Endothelial cell of umbilical vein (primary cell): ENCODE measurements at regions not wholly inside any gene's neighbourhood (a gene's known extent, or its start where the extent isn't known, plus 50 kb on each side); places are given as distances from the start of the nearest gene placed in this dataset.

ENCODE experiments used
- BruUV-seq: library from RNA; stranded (reverse); fragments of 400-500 nt; replicated peaks from 2 replicates; lab custom pipeline; 2021; lab: Mats Ljungman, UMichigan
- CTCF ChIA-PET: fragments of 300-600, 350-600 bp; sonication (Branson Sonifier 250); formaldehyde crosslinking; loops from one replicate; lab custom pipeline; 2021; ENCODE audit warnings: antibody characterized with exemption, inconsistent platforms; lab: Charles Lee
- POLR2A ChIA-PET: fragments of 300-600, 350-600 bp; sonication (Branson Sonifier 250); formaldehyde crosslinking; loops from one replicate; lab custom pipeline; 2021; ENCODE audit warnings: antibody characterized with exemption, inconsistent platforms; lab: Charles Lee
- DNase-seq: peaks from one replicate; pipeline ENCODE4 v3.0.0-alpha.2; 2011; ENCODE audit warnings: low read depth, low spot score
- FAIRE-seq: peaks from 2 replicates; lab custom pipeline; 2011; peaks lifted over from hg19 to GRCh38; lab: Jason Lieb, UNC
- H2AFZ ChIP-seq: 2 replicates; pipeline ENCODE4 v1.6.0; 2012; ENCODE audit warnings: low read depth, low read length, control low read depth, inconsistent platforms
- H3K27ac ChIP-seq: 2 replicates; pipeline ENCODE4 v1.5.1; 2011; ENCODE audit warnings: low read depth, mild to moderate bottlenecking, control low read depth, low read length, moderate library complexity; ENCODE audit not compliant: insufficient read depth
- H3K27me3 ChIP-seq, 2 experiments: 2 replicates each; pipeline versions ENCODE4 v1.6.0 to v1.6.1; 2011; ENCODE audit warnings: low read length in 2 of 2, mixed read lengths in 1 of 2; ENCODE audit not compliant: control insufficient read depth in 2 of 2, insufficient read depth in 2 of 2
- H3K36me3 ChIP-seq, 2 experiments: 2 replicates in 1 of 2; 3 replicates in 1 of 2; pipeline ENCODE4 v1.5.1; 2011; ENCODE audit warnings: low read length in 2 of 2, mild to moderate bottlenecking in 1 of 2, moderate library complexity in 1 of 2; ENCODE audit not compliant: control insufficient read depth in 2 of 2, insufficient read depth in 2 of 2; ENCODE audit errors: extremely low read depth in 1 of 2
- H3K4me1 ChIP-seq: 3 replicates; pipeline ENCODE4 v1.5.1; 2011; ENCODE audit warnings: mild to moderate bottlenecking, low read length; ENCODE audit not compliant: control insufficient read depth, insufficient read depth; ENCODE audit errors: extremely low read depth
- H3K4me2 ChIP-seq: 2 replicates; pipeline ENCODE4 v1.6.1; 2011; ENCODE audit warnings: low read length, control low read depth, mixed read lengths; ENCODE audit not compliant: insufficient read depth
- H3K4me3 ChIP-seq, 3 experiments: fragments of 200-600 bp in 1 of 3; sonication (generic), shearing (Covaris generic) in 1 of 3; replicated peaks in 1 of 3; 2 replicates each; pipeline ENCODE4 v1.5.1; 2011 to 2016; ENCODE audit warnings: control low read depth in 3 of 3, low read length in 3 of 3, mild to moderate bottlenecking in 2 of 3, inconsistent platforms in 1 of 3, low read depth in 1 of 3, moderate library complexity in 1 of 3; ENCODE audit not compliant: insufficient read depth in 1 of 3
- H3K79me2 ChIP-seq: 2 replicates; pipeline ENCODE4 v1.6.0; 2012; ENCODE audit warnings: low read length, inconsistent platforms; ENCODE audit not compliant: control insufficient read depth, insufficient read depth
- H3K9ac ChIP-seq: replicated peaks from 2 replicates; pipeline ENCODE3; 2011; ENCODE audit warnings: low read length, control low read depth; ENCODE audit not compliant: insufficient read depth; ENCODE audit errors: extremely low read depth
- H3K9me1 ChIP-seq: replicated peaks from 3 replicates; pipeline ENCODE4 v1.6.0; 2011; ENCODE audit warnings: mild to moderate bottlenecking, low read length; ENCODE audit not compliant: control insufficient read depth, insufficient read depth; ENCODE audit errors: extremely low read depth
- H3K9me3 ChIP-seq: replicated peaks from 2 replicates; pipeline ENCODE4 v1.5.1; 2012; ENCODE audit warnings: low read length, inconsistent platforms; ENCODE audit not compliant: control insufficient read depth, insufficient read depth
- H4K20me1 ChIP-seq: replicated peaks from 2 replicates; pipeline ENCODE3; 2011; ENCODE audit warnings: mild to moderate bottlenecking, low read length; ENCODE audit not compliant: control insufficient read depth, insufficient read depth; ENCODE audit errors: extremely low read depth
- EZH2 ChIP-seq: IDR thresholded peaks from 2 replicates; pipeline ENCODE4 v1.6.1; 2012; ENCODE audit warnings: borderline replicate concordance, low read depth, mild to moderate bottlenecking, moderate library complexity, low read length, inconsistent platforms; ENCODE audit not compliant: severe bottlenecking
- FOS ChIP-seq: IDR thresholded peaks from 2 replicates; pipeline ENCODE4 v1.6.1; 2011; ENCODE audit warnings: mild to moderate bottlenecking, low read length, moderate library complexity, borderline replicate concordance; ENCODE audit not compliant: insufficient read depth
- GATA2 ChIP-seq: IDR thresholded peaks from 2 replicates; pipeline ENCODE4 v1.7.0; 2011; ENCODE audit warnings: low read depth, mild to moderate bottlenecking, moderate library complexity, mixed read lengths, low read length; ENCODE audit not compliant: insufficient read length, insufficient read depth
- JUN ChIP-seq: IDR thresholded peaks from 2 replicates; pipeline ENCODE4 v1.6.1; 2011; ENCODE audit warnings: borderline replicate concordance, low read depth; ENCODE audit not compliant: insufficient read length, insufficient read depth
- MYC ChIP-seq: IDR thresholded peaks from one replicate; pipeline ENCODE4 v1.6.1; 2011; ENCODE audit warnings: mild to moderate bottlenecking, low read depth, low read length
- POLR2A ChIP-seq: IDR thresholded peaks from 2 replicates; pipeline ENCODE4 v1.6.1; 2012; ENCODE audit warnings: low read depth, mild to moderate bottlenecking, control low read depth, low read length
- POLR2AphosphoS5 ChIP-seq: IDR thresholded peaks from 2 replicates; pipeline ENCODE4 v1.6.1; 2012; ENCODE audit warnings: low read depth, mild to moderate bottlenecking, control low read depth, low read length, moderate library complexity; ENCODE audit not compliant: insufficient read depth
- dilution Hi-C: fragments of 300-500 bp; cut with MboI; formaldehyde crosslinking; loops from one replicate; pipeline ENCODE4 v1.15.0; 2019; ENCODE audit warnings: low sequenced_read_pairs; ENCODE audit not compliant: extremely low pct_ligation_motif_present
- intact Hi-C: fragments of 100-400 bp; cut with micrococcal nuclease; formaldehyde crosslinking; loops from one replicate; pipeline ENCODE4 v1.10.0; 2022
- TF ChIP-seq, protein P1 (sequence below): IDR thresholded peaks from 2 replicates; pipeline ENCODE4 v1.6.1; 2011; ENCODE audit not compliant: insufficient read depth, insufficient read length
- TF ChIP-seq, protein P2 (sequence below), 2 donors: IDR thresholded peaks; 1 replicate in 1 of 2; 2 replicates in 1 of 2; pipeline ENCODE4 v1.5.1; 2011; ENCODE audit warnings: low read length in 2 of 2, mild to moderate bottlenecking in 2 of 2, moderate library complexity in 2 of 2, control low read depth in 1 of 2, inconsistent platforms in 1 of 2, low read depth in 1 of 2; ENCODE audit not compliant: insufficient read depth in 1 of 2; ENCODE audit errors: extremely low read depth in 1 of 2

DNA sequence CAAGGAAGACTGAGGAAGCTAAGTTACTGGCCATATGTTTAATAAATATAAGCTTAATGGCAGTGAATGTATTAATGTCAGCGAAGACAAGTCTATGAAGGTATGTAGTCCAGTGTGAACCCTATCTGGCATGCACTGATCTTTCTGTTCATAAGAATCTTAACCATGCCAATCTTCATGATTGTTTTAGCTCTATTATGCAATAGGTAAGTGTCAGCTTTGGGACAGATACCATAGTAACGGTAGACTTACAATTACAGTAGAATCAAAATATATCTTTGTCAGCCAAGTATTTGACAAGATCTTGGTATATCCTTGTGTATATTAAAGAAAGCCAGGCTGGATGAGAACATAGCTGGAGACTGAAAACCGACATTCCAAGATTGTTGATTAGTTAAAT is 428.5 kb downstream of the SPRY2 start:
- DNase-seq: no peak

DNA sequence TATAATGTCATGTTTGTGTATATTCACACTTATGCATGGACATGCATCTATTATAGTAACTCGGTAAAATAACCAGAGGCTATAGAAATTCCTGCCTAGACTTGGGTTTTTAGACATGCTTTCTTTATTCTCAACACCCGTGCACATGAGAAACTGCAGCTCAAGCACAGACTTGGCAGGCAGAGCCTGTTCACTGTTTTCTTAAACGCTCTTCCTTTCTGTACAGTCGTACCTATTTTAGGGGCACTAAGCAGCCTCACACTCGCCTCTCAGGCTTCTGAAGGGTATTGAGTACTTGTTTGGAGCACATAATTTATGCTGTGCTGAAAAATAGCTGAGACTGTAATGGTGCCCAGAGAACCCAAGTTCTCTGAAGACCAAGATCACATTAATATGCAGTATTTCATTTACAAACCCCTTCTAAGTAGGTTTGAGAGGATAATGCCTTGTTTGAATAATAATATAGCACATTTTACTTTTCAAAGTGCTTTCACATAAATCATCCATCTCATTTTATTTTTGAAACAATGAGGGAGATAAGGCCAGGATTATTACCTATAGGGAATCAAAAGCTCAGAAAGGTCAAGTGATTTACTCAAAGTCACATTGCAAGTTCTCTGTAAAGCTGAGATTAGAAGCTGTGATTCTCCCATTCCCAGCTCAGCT is 429.9 kb downstream of the SPRY2 start:
- Histone ChIP-seq H4K20me1 (no peaks in the 10 kb centered on the region), H3K27ac (no peak overlapping the region), H3K79me2 (no peaks in the 10 kb centered on the region), H3K9me1 (no peaks in the 10 kb centered on the region), H3K9me3 (no peaks in the 10 kb centered on the region), H2AFZ (no peak overlapping the region), H3K9ac (no peak overlapping the region), H3K4me2 (no peak overlapping the region), H3K4me3 (no peak overlapping the region), H3K36me3 (no peaks in the 10 kb centered on the region), H3K27me3 (no peaks in the 10 kb centered on the region), H3K4me1 (peaks cover 21% of the 10 kb centered on the region)
- intact Hi-C loops: no loop called here
- BruUV-seq: no TSS peak
- FAIRE-seq (no peak), DNase-seq (no peak)
- dilution Hi-C loops: no loop called here
- CTCF ChIA-PET: no interaction called here
- TF ChIP-seq GATA2 (no peak), POLR2A (no peak), EZH2 (no peak), POLR2AphosphoS5 (no peak), JUN (no peak), FOS (no peak), MYC (no peak)
- TF ChIP-seq, protein P1, sequence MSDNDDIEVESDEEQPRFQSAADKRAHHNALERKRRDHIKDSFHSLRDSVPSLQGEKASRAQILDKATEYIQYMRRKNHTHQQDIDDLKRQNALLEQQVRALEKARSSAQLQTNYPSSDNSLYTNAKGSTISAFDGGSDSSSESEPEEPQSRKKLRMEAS: no peak
- TF ChIP-seq, protein P2, sequence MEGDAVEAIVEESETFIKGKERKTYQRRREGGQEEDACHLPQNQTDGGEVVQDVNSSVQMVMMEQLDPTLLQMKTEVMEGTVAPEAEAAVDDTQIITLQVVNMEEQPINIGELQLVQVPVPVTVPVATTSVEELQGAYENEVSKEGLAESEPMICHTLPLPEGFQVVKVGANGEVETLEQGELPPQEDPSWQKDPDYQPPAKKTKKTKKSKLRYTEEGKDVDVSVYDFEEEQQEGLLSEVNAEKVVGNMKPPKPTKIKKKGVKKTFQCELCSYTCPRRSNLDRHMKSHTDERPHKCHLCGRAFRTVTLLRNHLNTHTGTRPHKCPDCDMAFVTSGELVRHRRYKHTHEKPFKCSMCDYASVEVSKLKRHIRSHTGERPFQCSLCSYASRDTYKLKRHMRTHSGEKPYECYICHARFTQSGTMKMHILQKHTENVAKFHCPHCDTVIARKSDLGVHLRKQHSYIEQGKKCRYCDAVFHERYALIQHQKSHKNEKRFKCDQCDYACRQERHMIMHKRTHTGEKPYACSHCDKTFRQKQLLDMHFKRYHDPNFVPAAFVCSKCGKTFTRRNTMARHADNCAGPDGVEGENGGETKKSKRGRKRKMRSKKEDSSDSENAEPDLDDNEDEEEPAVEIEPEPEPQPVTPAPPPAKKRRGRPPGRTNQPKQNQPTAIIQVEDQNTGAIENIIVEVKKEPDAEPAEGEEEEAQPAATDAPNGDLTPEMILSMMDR (IDR thresholded peaks at IDR 0.05; ENCODE audit: extremely low read depth in 1 of 2, insufficient read depth in 1 of 2, low read depth in 1 of 2, low read length in 2 of 2): no peak
- POLR2A ChIA-PET: no interaction called here

More for the DNA sequence above, 428.5 kb downstream of the SPRY2 start:
- POLR2A ChIA-PET: no interaction called here
- H2AFZ ChIP-seq: no peak overlapping the region
- CTCF ChIA-PET: interaction anchor here (0.7 to 1.5 kb wide), 2 partner anchors 24 to 145 kb away, joined by 3 to 4 read pairs; no protein-coding TSS in a partner anchor
- H3K27me3 ChIP-seq: no peaks in the 10 kb centered on the region
- H3K36me3 ChIP-seq: no peaks in the 10 kb centered on the region
- dilution Hi-C loops (no loop called here), intact Hi-C loops (no loop called here)
- no peaks in the 10 kb centered on the region for H4K20me1 ChIP-seq
- TF ChIP-seq, protein P1: no peak
- no peak for TF ChIP-seq POLR2A
- no TSS peak for BruUV-seq
- H3K79me2 ChIP-seq: no peaks in the 10 kb centered on the region
- H3K4me2 ChIP-seq: no peak overlapping the region
- peak overlapping the region; percentile 39 for H3K27ac ChIP-seq
- no peak for FAIRE-seq
- H3K9ac ChIP-seq: no peak overlapping the region
- peaks cover 21% of the 10 kb centered on the region for H3K4me1 ChIP-seq
- H3K9me1 ChIP-seq: no peaks in the 10 kb centered on the region
- H3K9me3 ChIP-seq: no peaks in the 10 kb centered on the region
- H3K4me3 ChIP-seq: no peak overlapping the region
